IMR-90 (cell line): ENCODE measurements at regions not wholly inside any gene's neighbourhood (a gene's known extent, or its start where the extent isn't known, plus 50 kb on each side); places are given as distances from the start of the nearest gene placed in this dataset.

Experiments
- BHLHE40 ChIP-seq: fragments of 150-350 bp; IDR thresholded peaks from 2 replicates; pipeline ENCODE4 v1.6.1; 2016; ENCODE audit warnings: mild to moderate bottlenecking, low read depth, low read length
- CEBPB ChIP-seq: IDR thresholded peaks from 2 replicates; pipeline ENCODE4 v1.6.1; 2012; ENCODE audit warnings: low read depth, low read length, improper control_type of control experiment
- CHD1 ChIP-seq: IDR thresholded peaks from 2 replicates; pipeline ENCODE4 v1.6.1; 2012; ENCODE audit warnings: low read depth, low read length, improper control_type of control experiment
- CTCF ChIP-seq: conservative IDR thresholded peaks from 2 replicates; pipeline ENCODE4 v1.5.1; 2012; ENCODE audit warnings: mild to moderate bottlenecking, low read depth, low read length, improper control_type of control experiment
- FOS ChIP-seq: fragments of 150-350 bp; IDR thresholded peaks from 2 replicates; pipeline ENCODE4 v1.6.1; 2016; ENCODE audit warnings: low read depth, low read length
- MAFK ChIP-seq: IDR thresholded peaks from 2 replicates; pipeline ENCODE4 v1.6.1; 2012; ENCODE audit warnings: low read depth, low read length, improper control_type of control experiment
- MAZ ChIP-seq: IDR thresholded peaks from 2 replicates; pipeline ENCODE4 v1.6.1; 2012; ENCODE audit warnings: low read depth, mild to moderate bottlenecking, low read length, improper control_type of control experiment, moderate library complexity, borderline replicate concordance
- MXI1 ChIP-seq: IDR thresholded peaks from 2 replicates; pipeline ENCODE4 v1.6.1; 2012; ENCODE audit warnings: low read depth, mild to moderate bottlenecking, low read length, moderate library complexity, borderline replicate concordance
- NFE2L2 ChIP-seq: fragments of 150-350 bp; IDR thresholded peaks from 2 replicates; pipeline ENCODE4 v1.6.1; 2016; ENCODE audit warnings: low read depth, mild to moderate bottlenecking, low read length
- POLR2A ChIP-seq: IDR thresholded peaks from 2 replicates; pipeline ENCODE4 v1.6.1; 2012; ENCODE audit warnings: mild to moderate bottlenecking, low read depth, low read length
- RCOR1 ChIP-seq: IDR thresholded peaks from 2 replicates; pipeline ENCODE4 v1.6.1; 2012; ENCODE audit warnings: mild to moderate bottlenecking, low read length, improper control_type of control experiment; ENCODE audit not compliant: insufficient replicate concordance
- RFX5 ChIP-seq: IDR thresholded peaks from 2 replicates; pipeline ENCODE4 v1.8.0; 2012; ENCODE audit warnings: low read depth, mild to moderate bottlenecking, low read length, moderate library complexity
- SMC3 ChIP-seq: fragments of 150-350 bp; IDR thresholded peaks from 2 replicates; pipeline ENCODE4 v1.6.1; 2016; ENCODE audit warnings: low read depth, mild to moderate bottlenecking, antibody characterized with exemption, low read length, moderate library complexity
- USF2 ChIP-seq: fragments of 150-350 bp; IDR thresholded peaks from 2 replicates; pipeline ENCODE4 v1.6.1; 2017; ENCODE audit warnings: mild to moderate bottlenecking, antibody characterized with exemption, low read length, low read depth

- TF ChIP-seq CTCF (no peak), MAZ (no peak), NFE2L2 (no peak), USF2 (no peak), POLR2A (no peak), RCOR1 (no peak), RFX5 (no peak), SMC3 (no peak), MXI1 (no peak), BHLHE40 (no peak), CEBPB (no peak), MAFK (no peak), CHD1 (no peak), FOS (no peak)
Observed at GRCh38 chr6:14544666-14545065, 427.1 kb downstream of the CD83 start.
